GM12878 (cell line): ENCODE measurements at regions not wholly inside any gene's neighbourhood (a gene's known extent, or its start where the extent isn't known, plus 50 kb on each side); places are given as distances from the start of the nearest gene placed in this dataset.

Source experiments
- KDM1A ChIP-seq: fragments of 200-600 bp; sonication (generic); IDR thresholded peaks from 2 replicates; pipeline ENCODE4 v1.6.1; 2016; ENCODE audit warnings: borderline replicate concordance
- SRF ChIP-seq, 2 experiments: IDR thresholded peaks; 2 replicates each; pipeline ENCODE4 v1.6.1; 2011; ENCODE audit warnings: low read depth in 2 of 2, low read length in 2 of 2, mild to moderate bottlenecking in 1 of 2, moderate library complexity in 1 of 2

- no peak for TF ChIP-seq SRF (IDR thresholded peaks at IDR 0.05; ENCODE audit: low read depth in 2 of 2, low read length in 2 of 2)
- no peak for TF ChIP-seq KDM1A
These were observed 77.7 kb upstream of the MED13L start for GRCh38 chr12:116354950-116355783.
